ENCODE measurements at regions not wholly inside any gene's neighbourhood (a gene's known extent, or its start where the extent isn't known, plus 50 kb on each side); places are given as distances from the start of the nearest gene placed in this dataset.

- DNase-seq = no peak
- intact Hi-C loops (cut with DNase I) = no loop called here
- no peak overlapping the region for H3K4me3 ChIP-seq
- H3K36me3 ChIP-seq = no peaks in the 10 kb centered on the region
- H3K27me3 ChIP-seq = no peaks in the 10 kb centered on the region
- H3K9me3 ChIP-seq = peaks cover 0 to 2% (median 0%) of the 10 kb centered on the region in 3 donors
- 33 to 56% methylated on average over 5 of the region's 5 CpGs for WGBS, 2 donors
- H3K27ac ChIP-seq = no peak overlapping the region
- TF ChIP-seq CTCF (IDR thresholded peaks at IDR 0.05) (no peak), POLR2A (IDR thresholded peaks at IDR 0.05) (no peak)
- H3K4me1 ChIP-seq = no peaks in the 10 kb centered on the region
Observed at GRCh38 chr5:23703940-23704855, 196.8 kb downstream of the PRDM9 start.

GRCh38 chr5:23717486-23717885 lies 210.1 kb downstream of the PRDM9 start:
- WGBS, 2 donors = 69 to 72% methylated on average over 3 of the region's 3 CpGs
- Histone ChIP-seq H3K4me3 (no peak overlapping the region), H3K36me3 (no peaks in the 10 kb centered on the region), H3K4me1 (no peaks in the 10 kb centered on the region), H3K9me3 (no peaks in the 10 kb centered on the region), H3K27ac (no peak overlapping the region), H3K27me3 (no peaks in the 10 kb centered on the region)
- TF ChIP-seq POLR2A (IDR thresholded peaks at IDR 0.05) = no peak
- TF ChIP-seq CTCF (IDR thresholded peaks at IDR 0.05) = no peak
- DNase-seq = no peak
- intact Hi-C loops (cut with DNase I) = no loop called here

GRCh38 chr5:23718564-23718963 lies 211.2 kb downstream of the PRDM9 start:
- TF ChIP-seq CTCF (IDR thresholded peaks at IDR 0.05) (no peak), POLR2A (IDR thresholded peaks at IDR 0.05) (no peak)
- H3K36me3 ChIP-seq = no peaks in the 10 kb centered on the region
- H3K4me3 ChIP-seq = no peak overlapping the region
- no peaks in the 10 kb centered on the region for H3K27me3 ChIP-seq
- 94 to 97% methylated on average over 1 of the region's 1 CpG for WGBS, 2 donors
- H3K4me1 ChIP-seq = no peaks in the 10 kb centered on the region
- DNase-seq = no peak
- intact Hi-C loops (cut with DNase I) = no loop called here
- H3K27ac ChIP-seq = no peak overlapping the region
- H3K9me3 ChIP-seq = no peaks in the 10 kb centered on the region

DNA sequence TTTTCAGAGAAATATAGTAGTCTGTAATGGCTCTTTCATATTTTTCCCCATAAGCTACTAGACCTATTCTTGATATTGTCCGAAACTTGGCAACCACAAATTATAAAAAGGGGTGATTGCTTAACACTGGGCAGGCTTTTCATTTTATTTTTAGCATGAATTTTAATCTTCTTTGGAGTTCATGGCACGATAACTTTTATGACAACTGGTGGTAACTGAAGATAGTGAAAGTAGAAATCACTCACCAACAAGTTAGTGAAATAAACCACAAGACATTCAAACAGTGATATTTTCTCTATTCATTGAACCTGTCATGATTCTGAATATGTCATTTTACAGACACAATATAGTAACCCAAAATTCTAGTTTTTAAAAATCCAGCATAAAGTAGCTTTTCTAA lies 213.9 kb downstream of the PRDM9 start:
- no peak overlapping the region for H3K27ac ChIP-seq
- H3K4me1 ChIP-seq = no peaks in the 10 kb centered on the region
- TF ChIP-seq POLR2A (IDR thresholded peaks at IDR 0.05) = no peak
- TF ChIP-seq CTCF (IDR thresholded peaks at IDR 0.05) = no peak
- intact Hi-C loops (cut with DNase I) = no loop called here
- no peak for DNase-seq
- no peaks in the 10 kb centered on the region for H3K36me3 ChIP-seq
- no peaks in the 10 kb centered on the region for H3K9me3 ChIP-seq
- 41 to 42% methylated on average over 2 of the region's 2 CpGs for WGBS, 2 donors
- H3K4me3 ChIP-seq = no peak overlapping the region
- H3K27me3 ChIP-seq = no peaks in the 10 kb centered on the region

- Histone ChIP-seq H3K9me3 (no peaks in the 10 kb centered on the region), H3K36me3 (no peaks in the 10 kb centered on the region), H3K27ac (no peak overlapping the region), H3K4me1 (no peaks in the 10 kb centered on the region), H3K27me3 (no peaks in the 10 kb centered on the region), H3K4me3 (no peak overlapping the region)
- no peak for TF ChIP-seq CTCF (IDR thresholded peaks at IDR 0.05)
- no peak for TF ChIP-seq POLR2A (IDR thresholded peaks at IDR 0.05)
- WGBS, 2 donors = 47 to 56% methylated on average over 4 of the region's 4 CpGs
- intact Hi-C loops (cut with DNase I) = no loop called here
- no peak for DNase-seq
Observed at GRCh38 chr5:23727271-23727670, 219.9 kb downstream of the PRDM9 start.
